HTR-8/SVneo (cell line): ENCODE measurements at regions not wholly inside any gene's neighbourhood (a gene's known extent, or its start where the extent isn't known, plus 50 kb on each side); places are given as distances from the start of the nearest gene placed in this dataset.
A peak's percentile ranks its signal among the peaks of the same experiment; 100 is the strongest.

Experiments
- DNase-seq: peaks from one replicate; pipeline ENCODE4 v3.0.0; 2011; ENCODE audit warnings: low spot score, mixed read lengths; ENCODE audit not compliant: insufficient read length
- FAIRE-seq: peaks from 2 replicates; lab custom pipeline; 2011; peaks lifted over from hg19 to GRCh38; lab: Jason Lieb, UNC

GRCh38 chr13:73740666-73741065, 393.5 kb downstream of the KLF12 start:
- FAIRE-seq (no peak), DNase-seq (no peak)

- FAIRE-seq: no peak
- no peak for DNase-seq
Measured at GRCh38 chr13:73739394-73739793, 394.8 kb downstream of the KLF12 start.

GRCh38 chr13:73738626-73739025, 395.6 kb downstream of the KLF12 start:
- DNase-seq (no peak), FAIRE-seq (no peak)

- FAIRE-seq: no peak
- no peak for DNase-seq
Measured at GRCh38 chr13:73737214-73737613, 397.0 kb downstream of the KLF12 start.

- no peak for FAIRE-seq
- DNase-seq: no peak
Measured at GRCh38 chr13:73733706-73734105, 400.5 kb downstream of the KLF12 start.

GRCh38 chr13:73732350-73732749, 401.9 kb downstream of the KLF12 start:
- no peak for DNase-seq
- FAIRE-seq: no peak

- DNase-seq: no peak
- no peak for FAIRE-seq
Measured at GRCh38 chr13:73731564-73731963, 402.6 kb downstream of the KLF12 start.

GRCh38 chr13:73730014-73730413, 404.2 kb downstream of the KLF12 start:
- FAIRE-seq: no peak

GRCh38 chr13:73729046-73729445, 405.2 kb downstream of the KLF12 start:
- DNase-seq (no peak), FAIRE-seq (no peak)

More at GRCh38 chr13:73730014-73730413, 404.2 kb downstream of the KLF12 start:
- DNase-seq: no peak

GRCh38 chr13:73722120-73722519, 412.1 kb downstream of the KLF12 start:
- DNase-seq: peak; percentile 19
- FAIRE-seq: no peak

GRCh38 chr13:73721571-73721970, 412.6 kb downstream of the KLF12 start:
- DNase-seq: no peak
- no peak for FAIRE-seq

- FAIRE-seq (no peak), DNase-seq (no peak)
Measured at GRCh38 chr13:73720216-73720840, 413.9 kb downstream of the KLF12 start.

GRCh38 chr13:73718246-73718645, 416.0 kb downstream of the KLF12 start:
- FAIRE-seq: no peak

GRCh38 chr13:73717632-73718031, 416.6 kb downstream of the KLF12 start:
- FAIRE-seq (no peak), DNase-seq (no peak)

More at GRCh38 chr13:73718246-73718645, 416.0 kb downstream of the KLF12 start:
- DNase-seq: no peak

GRCh38 chr13:73715911-73716510, 418.2 kb downstream of the KLF12 start:
- DNase-seq: no peak

GRCh38 chr13:73715114-73715910, 418.9 kb downstream of the KLF12 start:
- DNase-seq (no peak), FAIRE-seq (no peak)

More at GRCh38 chr13:73715911-73716510, 418.2 kb downstream of the KLF12 start:
- no peak for FAIRE-seq

GRCh38 chr13:73714522-73714921, 419.7 kb downstream of the KLF12 start:
- no peak for DNase-seq
- FAIRE-seq: no peak

- FAIRE-seq: no peak
- peak; percentile 23 for DNase-seq
Measured at GRCh38 chr13:73708393-73708985, 425.7 kb downstream of the KLF12 start.

- DNase-seq (no peak), FAIRE-seq (no peak)
Measured at GRCh38 chr13:73704587-73704986, 429.6 kb downstream of the KLF12 start.

GRCh38 chr13:73703606-73704005, 430.6 kb downstream of the KLF12 start:
- DNase-seq: no peak
- no peak for FAIRE-seq
